ENCODE measurements at regions not wholly inside any gene's neighbourhood (a gene's known extent, or its start where the extent isn't known, plus 50 kb on each side); places are given as distances from the start of the nearest gene placed in this dataset.

GRCh38 chr18:78448106-78448505, 531.5 kb upstream of the SALL3 start:
- intact Hi-C loops (cut with DNase I): no loop called here
- no peak for ATAC-seq
- Histone ChIP-seq H3K4me1 (no peaks in the 10 kb centered on the region), H3K4me3 (no peak overlapping the region), H3K27ac (no peak overlapping the region), H3K36me3 (no peaks in the 10 kb centered on the region), H3K9me3 (no peaks in the 10 kb centered on the region), H3K27me3 (ENCODE audit: low read depth) (no peaks in the 10 kb centered on the region)
- no peak for DNase-seq
- no peak for TF ChIP-seq CTCF (IDR thresholded peaks at IDR 0.05)

- Histone ChIP-seq H3K9me3 (no peaks in the 10 kb centered on the region), H3K36me3 (no peaks in the 10 kb centered on the region), H3K27ac (no peak overlapping the region), H3K4me3 (no peak overlapping the region), H3K4me1 (no peaks in the 10 kb centered on the region), H3K27me3 (ENCODE audit: low read depth) (no peaks in the 10 kb centered on the region)
- no peak for ATAC-seq
- no peak for DNase-seq
- intact Hi-C loops (cut with DNase I): no loop called here
- no peak for TF ChIP-seq CTCF (IDR thresholded peaks at IDR 0.05)
These were observed 531.0 kb upstream of the SALL3 start for GRCh38 chr18:78448591-78448990.

- no peak for DNase-seq
- H3K27ac ChIP-seq: no peak overlapping the region
- no peaks in the 10 kb centered on the region for H3K27me3 ChIP-seq (ENCODE audit: low read depth)
- TF ChIP-seq CTCF (IDR thresholded peaks at IDR 0.05): no peak
- H3K4me3 ChIP-seq: no peak overlapping the region
- peak in 1 of 2 donors; percentile 23 for ATAC-seq
- H3K9me3 ChIP-seq: no peaks in the 10 kb centered on the region
- H3K36me3 ChIP-seq: no peaks in the 10 kb centered on the region
- intact Hi-C loops (cut with DNase I): no loop called here
- H3K4me1 ChIP-seq: no peaks in the 10 kb centered on the region
These were observed 525.4 kb upstream of the SALL3 start for GRCh38 chr18:78454221-78454620.

GRCh38 chr18:78455386-78455785, 524.2 kb upstream of the SALL3 start:
- H3K4me3 ChIP-seq: no peak overlapping the region
- ATAC-seq: no peak
- no peaks in the 10 kb centered on the region for H3K27me3 ChIP-seq (ENCODE audit: low read depth)
- no peak overlapping the region for H3K27ac ChIP-seq
- DNase-seq: no peak
- no peaks in the 10 kb centered on the region for H3K9me3 ChIP-seq
- H3K36me3 ChIP-seq: no peaks in the 10 kb centered on the region
- H3K4me1 ChIP-seq: no peaks in the 10 kb centered on the region
- TF ChIP-seq CTCF (IDR thresholded peaks at IDR 0.05): no peak
- intact Hi-C loops (cut with DNase I): no loop called here

- Histone ChIP-seq H3K4me1 (no peaks in the 10 kb centered on the region), H3K27me3 (ENCODE audit: low read depth) (no peaks in the 10 kb centered on the region), H3K9me3 (no peaks in the 10 kb centered on the region), H3K27ac (no peak overlapping the region), H3K4me3 (no peak overlapping the region), H3K36me3 (no peaks in the 10 kb centered on the region)
- intact Hi-C loops (cut with DNase I): no loop called here
- no peak for TF ChIP-seq CTCF (IDR thresholded peaks at IDR 0.05)
- DNase-seq: no peak
- no peak for ATAC-seq
These were observed 522.6 kb upstream of the SALL3 start for GRCh38 chr18:78457011-78457410.

GRCh38 chr18:78457731-78458130, 521.9 kb upstream of the SALL3 start:
- no peaks in the 10 kb centered on the region for H3K4me1 ChIP-seq
- DNase-seq: no peak
- intact Hi-C loops (cut with DNase I): no loop called here
- no peaks in the 10 kb centered on the region for H3K27me3 ChIP-seq (ENCODE audit: low read depth)
- TF ChIP-seq CTCF (IDR thresholded peaks at IDR 0.05): no peak
- H3K36me3 ChIP-seq: no peaks in the 10 kb centered on the region
- H3K4me3 ChIP-seq: no peak overlapping the region
- no peaks in the 10 kb centered on the region for H3K9me3 ChIP-seq
- ATAC-seq: no peak
- H3K27ac ChIP-seq: no peak overlapping the region

All from lower lobe of right lung (tissue), 2 donors.